HFF-Myc (cell line): ENCODE measurements at regions not wholly inside any gene's neighbourhood (a gene's known extent, or its start where the extent isn't known, plus 50 kb on each side); places are given as distances from the start of the nearest gene placed in this dataset.

ENCODE experiments used
- DNase-seq: peaks from one replicate; pipeline ENCODE4 v3.0.0-alpha.2; 2011; ENCODE audit warnings: low read depth; ENCODE audit errors: extremely low read depth
- H3K4me3 ChIP-seq: replicated peaks from 2 replicates; pipeline ENCODE4 v1.5.1; 2011; ENCODE audit warnings: low read depth, mild to moderate bottlenecking, control low read depth, low read length
- TF ChIP-seq, protein P1 (sequence below): IDR thresholded peaks from 2 replicates; pipeline ENCODE4 v1.5.1; 2012; ENCODE audit warnings: mild to moderate bottlenecking, low read depth, low read length, control low read depth; ENCODE audit errors: missing control alignments

DNA sequence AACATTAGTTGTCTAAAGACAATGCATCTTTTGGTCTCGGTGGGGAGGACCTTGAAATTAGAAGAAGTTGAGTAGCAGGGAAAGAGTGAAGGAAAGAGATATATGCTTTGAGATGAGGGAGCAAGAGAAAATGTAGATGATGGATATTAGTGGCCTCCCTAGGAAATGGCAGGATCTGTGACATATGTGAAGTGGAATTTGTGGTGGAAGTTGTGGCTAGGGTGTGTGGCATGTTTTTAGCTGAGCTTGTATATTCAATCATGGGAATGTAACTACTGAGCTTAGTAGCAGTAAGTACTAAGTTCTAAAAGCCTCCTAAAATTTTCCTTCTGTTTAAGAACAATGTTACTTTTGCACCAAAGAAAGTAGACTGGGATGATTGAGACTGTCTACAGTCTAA lies 382.8 kb upstream of the CTSO start:
- TF ChIP-seq, protein P1, sequence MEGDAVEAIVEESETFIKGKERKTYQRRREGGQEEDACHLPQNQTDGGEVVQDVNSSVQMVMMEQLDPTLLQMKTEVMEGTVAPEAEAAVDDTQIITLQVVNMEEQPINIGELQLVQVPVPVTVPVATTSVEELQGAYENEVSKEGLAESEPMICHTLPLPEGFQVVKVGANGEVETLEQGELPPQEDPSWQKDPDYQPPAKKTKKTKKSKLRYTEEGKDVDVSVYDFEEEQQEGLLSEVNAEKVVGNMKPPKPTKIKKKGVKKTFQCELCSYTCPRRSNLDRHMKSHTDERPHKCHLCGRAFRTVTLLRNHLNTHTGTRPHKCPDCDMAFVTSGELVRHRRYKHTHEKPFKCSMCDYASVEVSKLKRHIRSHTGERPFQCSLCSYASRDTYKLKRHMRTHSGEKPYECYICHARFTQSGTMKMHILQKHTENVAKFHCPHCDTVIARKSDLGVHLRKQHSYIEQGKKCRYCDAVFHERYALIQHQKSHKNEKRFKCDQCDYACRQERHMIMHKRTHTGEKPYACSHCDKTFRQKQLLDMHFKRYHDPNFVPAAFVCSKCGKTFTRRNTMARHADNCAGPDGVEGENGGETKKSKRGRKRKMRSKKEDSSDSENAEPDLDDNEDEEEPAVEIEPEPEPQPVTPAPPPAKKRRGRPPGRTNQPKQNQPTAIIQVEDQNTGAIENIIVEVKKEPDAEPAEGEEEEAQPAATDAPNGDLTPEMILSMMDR, result no peak
- H3K4me3 ChIP-seq, result no peak overlapping the region
- DNase-seq, result no peak

DNA sequence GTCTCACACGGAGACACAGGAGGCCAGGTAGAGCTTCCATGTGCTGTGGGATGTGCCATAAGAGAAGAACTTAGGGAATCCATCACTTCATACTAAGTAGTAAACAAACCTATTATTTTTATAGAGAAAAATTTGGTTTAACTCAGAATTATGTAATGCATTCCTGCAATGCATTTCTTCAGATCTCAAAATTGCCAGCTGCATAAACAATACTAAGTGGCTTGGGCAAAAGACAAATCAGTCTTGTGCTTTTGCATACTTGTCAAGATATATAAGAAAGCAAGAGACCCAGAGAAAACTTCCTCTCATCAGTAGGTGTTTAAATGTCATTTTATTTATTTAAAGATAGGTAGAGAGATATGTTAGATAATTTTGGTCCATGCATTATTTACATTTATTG lies 382.1 kb upstream of the CTSO start:
- H3K4me3 ChIP-seq, result no peak overlapping the region
- no peak for DNase-seq
- TF ChIP-seq, protein P1, result no peak

DNA sequence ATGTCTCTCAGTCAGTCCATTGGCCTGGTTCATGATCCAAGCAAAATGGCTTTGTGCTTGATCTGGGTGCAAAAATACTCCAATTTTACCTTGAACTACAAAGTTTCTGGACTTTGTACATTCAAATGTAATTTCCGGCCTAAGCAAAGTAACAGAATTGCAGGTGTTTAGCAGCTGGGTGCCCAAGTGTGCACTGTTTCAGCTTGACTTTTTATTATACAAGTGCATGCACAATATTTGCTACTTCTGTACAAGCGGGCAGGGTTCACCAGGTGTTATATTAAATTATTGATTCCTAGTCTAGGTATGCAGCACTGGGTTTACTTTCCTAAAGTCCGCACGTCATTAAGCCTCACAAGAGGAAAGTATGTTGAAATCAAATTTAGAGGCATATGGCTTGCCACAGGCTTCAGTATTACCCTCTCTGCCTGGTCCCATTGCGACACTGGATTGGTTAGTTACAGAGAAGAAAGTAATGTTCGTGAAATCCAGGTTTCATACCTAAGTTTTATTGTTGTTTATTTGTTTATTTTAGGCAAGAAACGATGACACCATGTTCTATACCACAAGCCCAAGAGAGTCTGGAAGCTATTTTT lies 376.9 kb upstream of the CTSO start:
- no peak overlapping the region for H3K4me3 ChIP-seq
- TF ChIP-seq, protein P1, result no peak
- no peak for DNase-seq

DNA sequence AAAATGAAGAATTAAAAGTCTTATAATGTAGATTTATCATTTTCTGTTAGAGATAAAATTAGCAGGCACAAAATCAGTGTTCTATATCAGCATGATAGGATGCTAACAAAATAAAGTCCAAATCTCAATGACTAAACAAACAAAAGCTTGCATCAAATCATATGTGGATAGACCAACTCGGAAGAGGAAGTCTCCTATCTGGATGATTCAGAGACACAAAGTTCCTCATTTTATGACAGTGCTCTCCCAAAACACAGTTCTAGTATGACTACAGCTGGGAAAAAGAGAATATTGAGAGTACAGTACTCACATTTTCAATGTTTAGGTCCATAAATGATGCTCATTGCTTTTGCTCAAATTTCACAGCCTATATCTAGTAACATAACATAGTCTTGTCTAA lies 376.1 kb upstream of the CTSO start:
- DNase-seq, result no peak
- TF ChIP-seq, protein P1, result no peak
- no peak overlapping the region for H3K4me3 ChIP-seq

DNA sequence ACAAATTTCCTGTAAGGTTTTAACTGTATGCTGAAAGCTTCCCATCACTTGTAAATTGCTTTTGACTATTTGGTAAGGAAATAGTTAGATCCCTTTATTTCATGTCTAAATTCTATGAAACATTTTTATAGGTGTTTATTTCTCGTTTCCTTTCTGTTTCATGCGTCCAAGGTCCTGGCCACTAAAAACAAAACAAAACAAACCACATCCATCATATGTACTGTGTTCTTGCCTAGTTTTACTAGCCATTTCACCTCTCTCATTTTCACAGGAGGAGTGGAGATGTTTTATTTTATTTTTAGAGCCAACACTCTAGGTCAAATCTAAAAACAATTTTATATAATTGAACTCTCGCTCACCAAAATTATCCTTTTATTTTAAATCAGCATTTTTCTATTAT lies 375.2 kb upstream of the CTSO start:
- no peak for DNase-seq
- TF ChIP-seq, protein P1, result no peak
- H3K4me3 ChIP-seq, result no peak overlapping the region

DNA sequence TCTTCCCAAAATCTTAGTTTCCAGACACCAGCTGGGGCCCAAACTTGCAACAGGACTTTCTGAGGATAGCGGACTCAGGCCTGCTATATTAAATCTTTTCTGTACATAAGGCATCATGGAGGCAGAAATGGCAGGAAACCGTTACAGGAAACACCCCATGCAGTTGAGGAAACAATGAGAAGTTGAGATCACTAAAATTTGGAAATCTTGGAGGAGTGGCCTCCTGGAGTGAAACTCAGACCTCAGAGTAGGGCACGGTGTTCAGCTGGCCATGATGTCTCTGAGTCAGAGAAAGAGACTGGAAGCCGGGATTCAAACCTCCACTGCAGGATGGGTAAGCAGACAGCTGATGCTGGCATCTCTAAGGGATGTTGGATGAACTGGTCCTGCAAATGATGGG lies 372.6 kb upstream of the CTSO start:
- no peak for DNase-seq
- no peak overlapping the region for H3K4me3 ChIP-seq
- TF ChIP-seq, protein P1, result no peak

DNA sequence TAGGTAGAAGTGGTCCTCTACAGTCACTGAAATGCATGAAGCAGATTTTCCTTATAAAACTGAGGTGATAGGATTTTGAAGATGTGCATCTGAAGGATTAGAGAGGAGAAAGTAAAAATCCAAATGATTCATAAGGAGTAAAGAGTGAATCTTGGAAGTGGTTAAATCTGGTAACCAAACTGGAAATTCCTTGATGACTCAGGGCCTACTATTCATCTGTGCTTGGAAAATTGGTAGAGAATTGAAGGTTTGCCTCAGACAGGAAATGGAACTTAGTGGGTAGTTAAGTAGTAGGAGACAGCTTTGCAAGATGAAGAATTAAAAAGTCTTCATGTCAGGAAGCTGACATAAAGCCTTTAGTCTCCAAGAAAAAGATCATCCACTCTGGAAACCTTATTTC lies 368.9 kb upstream of the CTSO start:
- peak; percentile 72 for DNase-seq
- TF ChIP-seq, protein P1, result no peak
- no peak overlapping the region for H3K4me3 ChIP-seq
